HCT116 (cell line): ENCODE measurements at regions not wholly inside any gene's neighbourhood (a gene's known extent, or its start where the extent isn't known, plus 50 kb on each side); places are given as distances from the start of the nearest gene placed in this dataset.

Experiments
- ATAC-seq: fragments of 200-7000 bp; cut with Tn5 transposase; 2 replicates; pipeline ENCODE4 v1.9.1; 2020; ENCODE audit warnings: mild to moderate bottlenecking, moderate library complexity
- BruUV-seq: library from RNA; stranded (reverse); fragments of 400-500 nt; replicated peaks from 2 replicates; lab custom pipeline; 2021; lab: Mats Ljungman, UMichigan
- CTCF ChIA-PET: fragments of 300-600 bp; sonication (Branson Sonifier 250); formaldehyde crosslinking; loops from one replicate; lab custom pipeline; 2021; ENCODE audit warnings: antibody characterized with exemption; lab: Charles Lee
- POLR2A ChIA-PET: fragments of 300-600, 350-600 bp; sonication (Branson Sonifier 250); formaldehyde crosslinking; loops from one replicate; lab custom pipeline; 2021; ENCODE audit warnings: antibody characterized with exemption; lab: Charles Lee
- RAD21 ChIA-PET, 2 experiments: fragments of 300-600 bp; sonication (Branson Sonifier 250); formaldehyde crosslinking; loops; one replicate each; lab custom pipeline; 2023; ENCODE audit warnings: low total read pairs in 2 of 2; ENCODE audit not compliant: uncharacterized antibody in 2 of 2, unreplicated experiment in 2 of 2, low non-redundant PET in 1 of 2; lab: Charles Lee
- DNase-seq: peaks from one replicate; pipeline ENCODE4 v3.0.0-alpha.2; 2010; ENCODE audit warnings: low read depth, low spot score
- H2AFZ ChIP-seq: fragments of 200-600 bp; shearing (Covaris generic), sonication (generic); 2 replicates; pipeline ENCODE4 v1.6.1; 2017; ENCODE audit warnings: low read depth, mixed run types, mixed read lengths, antibody characterized with exemption, low read length; ENCODE audit not compliant: poor library complexity, severe bottlenecking
- H3K27ac ChIP-seq: 2 replicates; pipeline ENCODE4 v1.5.1; 2012; ENCODE audit warnings: low read depth, low read length
- H3K27me3 ChIP-seq: fragments of 200-600 bp; sonication (generic); 2 replicates; pipeline ENCODE4 v1.6.1; 2016; ENCODE audit warnings: mixed run types, low read length, mixed read lengths; ENCODE audit not compliant: insufficient read depth
- H3K36me3 ChIP-seq, 2 experiments: fragments of 200-500 bp in 1 of 2; fragments of 200-600 bp in 1 of 2; sonication (Bioruptor generic) in 1 of 2; sonication (generic) in 1 of 2; 2 replicates each; pipeline versions ENCODE4 v1.5.1 to v1.6.1; 2014 to 2016; ENCODE audit warnings: low read length in 2 of 2, inconsistent platforms in 1 of 2, mixed read lengths in 1 of 2, mixed run types in 1 of 2; ENCODE audit not compliant: insufficient read depth in 2 of 2, control insufficient read depth in 1 of 2
- H3K4me1 ChIP-seq, 2 experiments: fragments of 200-600 bp in 1 of 2; sonication (generic) in 1 of 2; 2 replicates each; pipeline versions ENCODE4 v1.5.1 to v1.6.1; 2012 to 2017; ENCODE audit warnings: low read length in 2 of 2, inconsistent platforms in 1 of 2, mild to moderate bottlenecking in 1 of 2, mixed read lengths in 1 of 2, mixed run types in 1 of 2, moderate library complexity in 1 of 2; ENCODE audit not compliant: insufficient read depth in 2 of 2, control insufficient read depth in 1 of 2
- H3K4me2 ChIP-seq: fragments of 200-600 bp; sonication (generic); 2 replicates; pipeline ENCODE4 v1.6.1; 2017; ENCODE audit warnings: mixed run types, low read length, mixed read lengths
- H3K4me3 ChIP-seq, 2 experiments: fragments of 200-600 bp in 1 of 2; sonication (generic) in 1 of 2; replicated peaks in 1 of 2; 2 replicates each; pipeline ENCODE4 v1.5.1; 2011 to 2016; ENCODE audit warnings: low read length in 2 of 2, control low read depth in 1 of 2, low read depth in 1 of 2, mild to moderate bottlenecking in 1 of 2, mixed read lengths in 1 of 2, mixed run types in 1 of 2
- H3K79me2 ChIP-seq: fragments of 200-600 bp; sonication (generic); 2 replicates; pipeline ENCODE4 v1.6.1; 2017; ENCODE audit warnings: mild to moderate bottlenecking, mixed run types, low read length, moderate library complexity, mixed read lengths; ENCODE audit not compliant: insufficient read depth
- H3K9ac ChIP-seq: fragments of 200-600 bp; sonication (generic); 2 replicates; pipeline ENCODE4 v1.6.1; 2016; ENCODE audit warnings: low read length, mixed read lengths
- H3K9me2 ChIP-seq: fragments of 200-600 bp; sonication (generic), shearing (Covaris generic); 2 replicates; pipeline ENCODE4 v1.6.1; 2017; ENCODE audit warnings: mixed run types, mild to moderate bottlenecking, moderate library complexity; ENCODE audit not compliant: insufficient read depth
- H3K9me3 ChIP-seq, 2 experiments: fragments of 200-500 bp in 1 of 2; fragments of 200-600 bp in 1 of 2; sonication (Bioruptor generic) in 1 of 2; sonication (generic) in 1 of 2; 2 replicates each; pipeline ENCODE4 v1.6.1; 2014 to 2017; ENCODE audit warnings: low read length in 2 of 2, mixed read lengths in 2 of 2, inconsistent platforms in 1 of 2, low read depth in 1 of 2, mild to moderate bottlenecking in 1 of 2, mixed run types in 1 of 2, moderate library complexity in 1 of 2; ENCODE audit not compliant: control insufficient read depth in 1 of 2, insufficient read depth in 1 of 2
- H4K20me1 ChIP-seq: fragments of 200-600 bp; sonication (generic), shearing (Covaris generic); 2 replicates; pipeline ENCODE4 v1.6.1; 2017; ENCODE audit warnings: mixed run types, mild to moderate bottlenecking, moderate library complexity; ENCODE audit not compliant: insufficient read depth
- CBX3 ChIP-seq: IDR thresholded peaks from 2 replicates; pipeline ENCODE4 v1.6.1; 2012; ENCODE audit warnings: low read depth
- CTCF ChIP-seq, 3 experiments: fragments of 200-600 bp in 1 of 3; sonication (generic) in 1 of 3; IDR thresholded peaks in 2 of 3; conservative IDR thresholded peaks in 1 of 3; 2 replicates each; pipeline ENCODE4 v1.5.1; 2012 to 2017; ENCODE audit warnings: low read depth in 2 of 3, low read length in 2 of 3, antibody characterized with exemption in 1 of 3, borderline replicate concordance in 1 of 3, control low read depth in 1 of 3, mild to moderate bottlenecking in 1 of 3, mixed read lengths in 1 of 3, mixed run types in 1 of 3, moderate library complexity in 1 of 3; ENCODE audit not compliant: insufficient read depth in 1 of 3
- EGR1 ChIP-seq: IDR thresholded peaks from 2 replicates; pipeline ENCODE4 v1.6.1; 2012; ENCODE audit warnings: low read depth
- EZH2phosphoT487 ChIP-seq: fragments of 200-600 bp; IDR thresholded peaks from 2 replicates; pipeline ENCODE4 v1.6.1; 2018; ENCODE audit warnings: antibody characterized with exemption, borderline replicate concordance
- JUND ChIP-seq: IDR thresholded peaks from 2 replicates; pipeline ENCODE4 v1.6.1; 2012
- POLR2A ChIP-seq: IDR thresholded peaks from 2 replicates; pipeline ENCODE4 v1.7.0; 2011; ENCODE audit warnings: borderline replicate concordance; ENCODE audit not compliant: insufficient read depth, insufficient read length; ENCODE audit errors: extremely low read depth
- POLR2AphosphoS5 ChIP-seq: IDR thresholded peaks from 2 replicates; pipeline ENCODE4 v1.6.1; 2011; ENCODE audit warnings: mild to moderate bottlenecking, low read depth, low read length, moderate library complexity
- RAD21 ChIP-seq: IDR thresholded peaks from 2 replicates; pipeline ENCODE4 v1.6.1; 2012; ENCODE audit warnings: low read depth, mild to moderate bottlenecking
- REST ChIP-seq: IDR thresholded peaks from 2 replicates; pipeline ENCODE4 v1.6.1; 2012; ENCODE audit warnings: low read depth
- TCF7L2 ChIP-seq: IDR thresholded peaks from 2 replicates; pipeline ENCODE4 v1.7.0; 2011; ENCODE audit warnings: borderline replicate concordance, inconsistent platforms; ENCODE audit not compliant: insufficient read depth, insufficient read length; ENCODE audit errors: extremely low read depth
- YY1 ChIP-seq: IDR thresholded peaks from 2 replicates; pipeline ENCODE4 v1.6.1; 2011; ENCODE audit warnings: low read length, low read depth, moderate library complexity, mild to moderate bottlenecking; ENCODE audit not compliant: insufficient replicate concordance; ENCODE audit errors: extremely low read depth
- intact Hi-C: fragments of 100-400 bp; cut with micrococcal nuclease; formaldehyde crosslinking; loops from 2 replicates; pipeline ENCODE4 v1.10.0; 2022

GRCh38 chr1:83574791-83575190, 424.1 kb downstream of the TTLL7 start:
- Histone ChIP-seq H3K4me1 (no peaks in the 10 kb centered on the region), H4K20me1 (no peaks in the 10 kb centered on the region), H3K27me3 (no peaks in the 10 kb centered on the region), H3K4me3 (no peak overlapping the region), H3K9me2 (no peaks in the 10 kb centered on the region), H2AFZ (no peak overlapping the region), H3K9me3 (no peaks in the 10 kb centered on the region), H3K36me3 (no peaks in the 10 kb centered on the region), H3K9ac (no peak overlapping the region), H3K79me2 (no peaks in the 10 kb centered on the region), H3K27ac (no peak overlapping the region), H3K4me2 (no peak overlapping the region)
- ATAC-seq (no peak), DNase-seq (no peak)
- ChIA-PET RAD21 (no interaction called here), POLR2A (no interaction called here), CTCF (no interaction called here)
- BruUV-seq: no TSS peak
- intact Hi-C loops: no loop called here
- TF ChIP-seq TCF7L2 (no peak), POLR2AphosphoS5 (no peak), CTCF (IDR thresholded peaks at IDR 0.05 in 2 of 3, conservative IDR thresholded peaks at IDR 0.05 in 1 of 3; ENCODE audit: borderline replicate concordance in 1 of 3, insufficient read depth in 1 of 3, low read depth in 2 of 3, low read length in 2 of 3) (no peak), JUND (no peak), REST (no peak), RAD21 (no peak), POLR2A (no peak), EZH2phosphoT487 (no peak), YY1 (no peak), EGR1 (no peak), CBX3 (no peak)
